NCI-H1092 (cell line): ENCODE measurements at regions not wholly inside any gene's neighbourhood (a gene's known extent, or its start where the extent isn't known, plus 50 kb on each side); places are given as distances from the start of the nearest gene placed in this dataset.

Experiments used
- DNase-seq: peaks from one replicate; lab custom pipeline; 2025; lab: John Stamatoyannopoulos, UW

DNA sequence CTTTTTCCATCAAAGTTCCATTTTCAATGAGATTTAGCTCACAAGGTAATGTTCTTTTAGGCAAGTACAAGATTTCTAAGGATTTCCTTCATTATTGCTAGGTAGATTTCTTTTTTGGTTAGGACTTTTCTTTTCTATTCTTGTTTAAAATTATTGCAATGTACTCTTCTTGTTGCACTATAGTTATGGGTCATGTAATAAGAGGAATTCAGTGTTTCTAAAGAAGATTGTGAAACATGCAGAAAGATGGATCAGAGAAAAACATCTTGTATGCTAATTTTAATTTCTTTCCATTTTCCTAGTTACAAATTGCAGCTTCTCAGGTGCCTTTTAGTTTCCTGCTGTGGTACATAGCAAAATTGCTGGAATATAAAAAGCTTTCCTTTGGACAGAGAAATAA is 56.1 kb downstream of the BTG1 start:
- DNase-seq = no peak

DNA sequence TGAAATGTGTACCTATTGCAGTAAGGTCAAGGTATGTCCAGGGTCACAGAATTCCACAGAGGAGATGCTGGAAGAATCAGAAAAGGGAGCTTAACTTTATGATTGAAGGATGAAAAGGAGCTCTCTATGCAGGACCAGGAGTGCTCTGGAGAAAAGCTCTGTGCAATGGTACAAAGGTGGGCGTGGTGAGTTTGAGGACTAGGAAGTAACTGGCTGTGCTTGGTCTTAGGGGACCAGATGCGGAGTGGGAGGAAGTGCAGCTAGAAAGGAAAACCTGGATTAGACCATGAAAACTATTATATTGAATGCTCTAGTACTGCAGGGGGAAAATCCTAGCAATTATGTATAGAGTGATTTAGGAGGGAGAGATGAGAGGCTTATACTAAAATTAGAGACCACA is 56.8 kb downstream of the BTG1 start:
- DNase-seq = no peak

DNA sequence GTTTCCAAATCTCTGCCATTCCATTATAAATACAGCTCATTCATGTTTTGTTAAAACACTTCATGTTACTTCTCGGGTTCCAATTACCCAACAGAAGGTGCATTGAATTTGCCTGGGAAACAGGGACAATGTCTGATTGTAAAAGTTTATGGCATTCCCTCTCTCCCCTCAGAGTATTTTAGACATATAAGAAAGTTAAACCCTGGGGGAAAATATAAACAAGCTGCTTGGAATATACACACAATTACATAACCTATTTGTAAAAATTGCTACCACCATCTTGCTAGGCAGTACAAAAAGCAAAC is 60.0 kb downstream of the BTG1 start:
- DNase-seq = no peak

DNA sequence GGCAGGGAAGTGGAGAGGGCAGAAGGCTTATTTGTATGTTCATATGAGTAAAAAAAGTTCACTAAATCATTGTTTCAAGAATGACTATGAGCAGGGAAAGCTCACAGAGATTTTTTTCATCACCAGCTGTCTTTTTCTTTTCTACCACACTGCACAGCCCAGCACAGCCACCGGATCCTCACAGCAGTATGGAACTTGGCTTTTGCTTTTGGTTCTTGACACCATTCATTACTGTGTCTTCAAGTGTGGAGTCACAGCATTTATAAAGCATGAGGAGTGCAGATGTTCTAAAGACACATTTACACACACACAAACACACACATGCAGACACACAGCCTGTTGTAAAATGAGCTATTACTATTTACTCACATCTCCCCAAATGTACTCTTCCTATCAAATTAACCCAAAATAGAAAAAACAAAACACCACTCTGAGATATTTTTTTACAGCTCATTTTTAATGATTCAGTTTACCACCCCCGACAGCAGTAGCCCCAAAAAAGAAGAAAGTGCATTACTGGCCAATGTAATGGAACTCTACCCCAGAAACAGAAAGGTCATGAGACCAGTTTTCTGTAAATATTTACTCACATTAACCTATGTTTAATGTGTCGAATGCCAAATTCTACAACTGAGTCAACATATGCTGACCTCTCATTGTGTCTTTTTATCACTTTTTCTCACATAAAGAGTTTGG is 60.5 kb downstream of the BTG1 start:
- DNase-seq = no peak

- no peak for DNase-seq
These were observed 64.7 kb downstream of the BTG1 start for GRCh38 chr12:92080911-92081285.

DNA sequence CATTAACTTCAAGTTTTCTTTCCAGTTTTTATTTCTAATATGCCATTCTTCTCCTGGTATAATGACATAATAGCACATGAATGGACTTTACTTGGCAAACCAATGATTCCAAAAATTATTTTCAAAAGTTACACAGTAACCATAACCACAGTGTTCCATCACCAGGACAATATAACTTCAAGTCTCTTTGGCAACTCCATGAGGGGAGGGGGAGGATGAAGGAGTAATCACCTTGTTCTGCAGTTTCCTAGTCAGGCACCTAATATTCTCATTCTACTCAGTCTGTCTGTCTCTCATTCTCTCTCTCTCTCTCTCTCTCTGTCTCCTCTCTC is 66.6 kb downstream of the BTG1 start:
- no peak for DNase-seq

DNA sequence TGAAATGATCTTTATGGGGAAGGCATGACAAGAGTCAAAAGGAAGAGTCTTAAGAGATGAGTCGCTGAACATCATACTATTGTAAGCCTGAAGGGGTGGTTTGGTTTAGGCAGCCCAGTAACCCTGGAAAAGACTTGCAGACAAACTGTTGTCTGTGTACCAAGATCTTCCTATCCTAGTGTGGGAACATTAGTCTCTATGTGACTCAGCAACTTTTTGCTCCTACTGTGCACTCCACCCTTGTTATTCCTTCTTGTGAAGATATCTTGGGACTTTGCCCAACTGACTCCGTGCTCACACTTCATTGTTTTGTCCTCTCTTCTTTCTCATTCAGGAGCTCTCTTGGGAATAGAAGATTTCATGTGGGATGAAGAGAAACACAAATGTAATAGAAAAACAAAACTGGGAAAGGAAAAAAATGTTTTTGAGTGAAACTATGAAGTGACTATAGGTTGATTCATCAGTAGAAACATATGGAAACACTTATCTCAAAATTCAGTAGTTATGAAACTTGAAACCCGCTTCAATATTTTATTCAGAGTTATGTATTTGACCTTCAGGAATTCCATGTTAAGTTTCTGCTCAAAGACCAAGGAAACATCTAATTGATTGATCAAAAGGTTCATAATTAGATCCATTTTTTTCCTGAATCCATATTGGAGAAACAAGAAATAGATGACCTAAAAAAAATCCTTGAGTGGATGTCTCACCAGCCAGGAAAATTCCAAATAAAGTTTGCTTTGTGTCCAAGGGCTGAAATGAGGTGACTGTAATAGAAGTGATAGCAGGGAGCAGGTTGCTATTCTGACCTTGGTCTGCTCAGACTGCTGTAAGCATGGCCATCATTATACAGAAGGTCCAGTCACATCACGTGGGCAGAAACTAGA is 67.2 kb downstream of the BTG1 start:
- DNase-seq = no peak

DNA sequence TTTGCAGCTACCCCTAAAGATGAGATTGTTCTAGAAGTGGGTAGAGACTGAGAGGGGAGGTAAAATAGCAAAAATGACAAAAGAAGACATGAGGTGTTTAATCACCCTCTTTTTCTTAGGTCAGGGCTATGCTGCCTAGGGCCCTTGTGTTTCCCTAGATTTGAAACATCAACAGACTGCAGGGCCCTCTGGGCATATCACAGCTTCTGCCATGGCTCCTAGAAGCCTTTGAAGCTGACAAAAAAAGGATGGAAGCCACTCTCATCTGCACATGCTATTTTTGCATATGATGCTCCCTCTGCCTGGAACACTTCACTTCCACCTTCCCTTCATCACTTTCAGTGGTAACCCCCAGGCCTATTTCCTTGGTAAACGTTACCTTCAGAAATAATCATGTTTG is 68.1 kb downstream of the BTG1 start:
- DNase-seq = no peak

DNA sequence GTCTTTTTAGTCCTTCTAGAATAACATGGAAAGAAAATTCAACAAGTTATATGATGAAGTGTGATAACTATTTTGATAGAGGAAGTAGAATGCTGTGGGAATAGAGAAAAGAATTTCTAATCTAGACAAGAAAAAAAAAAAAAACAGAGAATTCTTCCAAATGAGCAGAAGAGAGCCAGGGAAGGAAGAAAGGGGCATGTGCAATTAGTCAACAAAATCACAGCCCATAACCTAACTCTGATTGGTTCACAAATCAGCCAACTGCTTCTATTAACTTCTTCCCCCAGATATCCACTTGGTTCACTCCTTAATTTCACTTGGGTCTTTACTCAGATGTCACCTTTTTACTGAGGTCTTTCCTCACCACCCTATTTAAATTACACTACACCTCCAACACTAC is 69.5 kb downstream of the BTG1 start:
- no peak for DNase-seq

- DNase-seq = no peak
These were observed 70.2 kb downstream of the BTG1 start for GRCh38 chr12:92075425-92075914.

DNA sequence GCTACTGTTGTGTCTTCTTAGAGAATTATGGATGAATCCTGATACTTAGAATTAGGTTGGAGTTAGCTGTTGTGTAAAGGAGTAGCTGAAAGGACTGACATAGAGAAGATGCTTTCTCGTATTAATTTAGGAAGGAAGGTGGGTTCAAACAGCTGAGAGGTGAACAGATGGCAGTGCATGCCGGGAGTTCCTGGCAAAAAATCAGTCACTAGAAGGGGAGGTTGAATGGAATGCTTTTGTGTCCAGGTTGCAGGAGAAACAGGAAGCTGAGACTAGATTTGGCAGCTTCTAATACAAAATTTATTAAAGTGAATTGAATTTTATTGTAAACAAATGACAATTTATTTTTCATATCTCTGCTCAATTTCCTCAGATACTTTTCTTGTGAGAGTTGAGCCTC is 70.8 kb downstream of the BTG1 start:
- DNase-seq = no peak

DNA sequence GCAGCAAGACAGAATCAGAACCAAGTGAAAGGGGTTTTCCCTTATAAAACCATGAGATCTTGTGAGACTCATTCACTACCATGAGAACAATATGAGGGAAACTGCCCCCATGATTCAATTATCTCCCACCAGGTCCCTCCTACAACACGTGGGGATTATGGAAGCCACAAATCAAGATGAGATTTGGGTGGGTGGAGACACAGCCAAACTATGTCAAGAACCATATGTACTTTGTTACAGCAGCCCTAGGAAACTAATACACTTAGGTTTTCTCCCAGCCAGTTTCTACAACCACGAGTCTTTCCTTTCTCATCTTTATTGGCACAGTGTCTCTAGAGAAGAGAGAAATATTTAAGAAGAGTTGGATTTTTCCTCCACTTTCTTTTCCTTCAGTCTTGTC is 72.6 kb downstream of the BTG1 start:
- no peak for DNase-seq

- DNase-seq = no peak
These were observed 73.5 kb downstream of the BTG1 start for GRCh38 chr12:92072112-92072511.

DNA sequence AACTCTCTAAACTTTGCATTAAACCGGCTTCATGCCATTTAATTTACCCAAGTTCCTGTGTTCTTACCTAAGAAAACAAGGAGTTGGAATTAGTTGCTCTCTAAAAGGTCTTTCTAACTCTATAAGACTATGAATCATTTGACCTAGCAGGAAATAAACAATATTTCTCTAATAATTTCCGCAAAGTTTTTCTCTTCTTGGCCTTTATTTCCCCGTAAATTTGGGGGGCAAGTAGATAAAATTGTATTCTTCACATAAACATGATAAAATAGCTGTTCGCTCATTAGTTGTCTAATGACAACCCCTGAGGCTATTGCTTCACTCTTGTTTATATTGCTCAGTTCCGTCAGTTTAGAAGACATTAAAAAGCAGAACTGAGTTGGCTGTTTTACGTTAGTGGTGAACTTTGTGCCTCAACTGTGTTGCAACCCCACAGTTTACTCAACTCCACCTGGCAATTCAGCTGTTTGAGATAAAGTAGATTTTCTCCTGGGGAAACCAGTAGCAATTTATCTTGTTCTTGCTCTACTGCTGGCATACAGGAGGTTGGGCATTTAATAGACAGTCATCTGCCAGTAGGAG is 74.7 kb downstream of the BTG1 start:
- DNase-seq = no peak

GRCh38 chr12:92070054-92070863 is 75.4 kb downstream of the BTG1 start:
- no peak for DNase-seq

- DNase-seq = peak; percentile 27
These were observed 77.2 kb downstream of the BTG1 start for GRCh38 chr12:92068459-92068858.

- no peak for DNase-seq
These were observed 80.0 kb downstream of the BTG1 start for GRCh38 chr12:92065639-92066038.

- DNase-seq = peak; percentile 61
These were observed 80.6 kb downstream of the BTG1 start for GRCh38 chr12:92065018-92065499.

GRCh38 chr12:92064422-92064821 is 81.2 kb downstream of the BTG1 start:
- no peak for DNase-seq

DNA sequence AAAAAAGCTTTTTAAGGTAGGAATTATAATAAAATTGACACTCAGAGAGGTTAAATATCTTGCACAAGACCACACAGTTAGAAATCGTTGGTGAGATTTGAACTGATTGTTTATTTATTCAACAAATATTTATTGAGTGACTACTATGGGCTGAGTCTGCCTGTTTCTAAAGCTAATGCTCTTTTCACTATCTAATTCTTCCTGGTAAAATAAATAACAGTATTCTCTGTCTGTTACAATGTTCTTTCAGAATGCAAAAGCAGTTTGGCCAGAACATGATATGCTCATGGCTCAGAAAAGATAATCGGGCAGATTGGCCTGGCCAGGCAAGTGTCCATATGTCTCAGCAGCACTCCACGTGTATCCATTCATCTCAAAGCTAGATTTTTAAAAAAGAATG is 82.0 kb downstream of the BTG1 start:
- DNase-seq = no peak

- DNase-seq = no peak
These were observed 82.8 kb downstream of the BTG1 start for GRCh38 chr12:92062539-92063493.
